Fibroblast of skin of left quadriceps (primary cell): ENCODE measurements at regions not wholly inside any gene's neighbourhood (a gene's known extent, or its start where the extent isn't known, plus 50 kb on each side); places are given as distances from the start of the nearest gene placed in this dataset.

Source experiments
- DNase-seq, 2 experiments: peaks; one replicate each; pipeline ENCODE4 v3.0.0-alpha.2; 2013; ENCODE audit warnings: low read depth in 2 of 2

GRCh38 chr13:80463673-80464352 is 122.9 kb upstream of the SPRY2 start:
- DNase-seq: no peak

GRCh38 chr13:80462567-80462966 is 121.6 kb upstream of the SPRY2 start:
- no peak for DNase-seq

GRCh38 chr13:80462037-80462436 is 121.1 kb upstream of the SPRY2 start:
- no peak for DNase-seq

- DNase-seq: no peak
These were observed 117.6 kb upstream of the SPRY2 start for GRCh38 chr13:80458543-80458942.

- DNase-seq: peak in 1 of 2 experiments; percentile 4
These were observed 113.3 kb upstream of the SPRY2 start for GRCh38 chr13:80454245-80454644.

GRCh38 chr13:80452279-80452678 is 111.4 kb upstream of the SPRY2 start:
- DNase-seq: no peak

GRCh38 chr13:80451641-80452040 is 110.7 kb upstream of the SPRY2 start:
- DNase-seq: no peak

- DNase-seq: no peak
These were observed 109.5 kb upstream of the SPRY2 start for GRCh38 chr13:80450386-80450785.

- no peak for DNase-seq
These were observed 107.8 kb upstream of the SPRY2 start for GRCh38 chr13:80448725-80449124.

- DNase-seq: no peak
These were observed 106.8 kb upstream of the SPRY2 start for GRCh38 chr13:80447747-80448146.

- no peak for DNase-seq
These were observed 103.5 kb upstream of the SPRY2 start for GRCh38 chr13:80444240-80445015.

GRCh38 chr13:80442609-80443008 is 101.7 kb upstream of the SPRY2 start:
- no peak for DNase-seq

- no peak for DNase-seq
These were observed 101.0 kb upstream of the SPRY2 start for GRCh38 chr13:80441968-80442367.

GRCh38 chr13:80438521-80438920 is 97.6 kb upstream of the SPRY2 start:
- no peak for DNase-seq

- DNase-seq: no peak
These were observed 96.3 kb upstream of the SPRY2 start for GRCh38 chr13:80437231-80437630.

- peak; percentile 52 to 53 for DNase-seq
These were observed 95.7 kb upstream of the SPRY2 start for GRCh38 chr13:80436571-80437169.

- DNase-seq: no peak
These were observed 89.6 kb upstream of the SPRY2 start for GRCh38 chr13:80430561-80430960.

GRCh38 chr13:80428349-80429096 is 87.6 kb upstream of the SPRY2 start:
- DNase-seq: no peak

GRCh38 chr13:80419416-80419815 is 78.5 kb upstream of the SPRY2 start:
- no peak for DNase-seq

- DNase-seq: no peak
These were observed 72.7 kb upstream of the SPRY2 start for GRCh38 chr13:80413611-80414010.

GRCh38 chr13:80408270-80408669 is 67.3 kb upstream of the SPRY2 start:
- DNase-seq: no peak

- DNase-seq: no peak
These were observed 60.0 kb upstream of the SPRY2 start for GRCh38 chr13:80400865-80401426.
